HG03575 (cell line): ENCODE measurements at regions not wholly inside any gene's neighbourhood (a gene's known extent, or its start where the extent isn't known, plus 50 kb on each side); places are given as distances from the start of the nearest gene placed in this dataset.

Experiments used
- ATAC-seq: cut with Tn5 transposase; IDR thresholded peaks from one replicate; pipeline ENCODE4 v1.9.1; 2021; ENCODE audit not compliant: unreplicated experiment, insufficient number of reproducible peaks, low FRiP score; ENCODE audit errors: extremely low read depth

GRCh38 chr10:33126742-33127141, 168.7 kb upstream of the ITGB1 start:
- no peak for ATAC-seq

- ATAC-seq: no peak
Observed at GRCh38 chr10:33125522-33126517, 167.8 kb upstream of the ITGB1 start.

GRCh38 chr10:33125111-33125510, 167.1 kb upstream of the ITGB1 start:
- ATAC-seq: no peak

GRCh38 chr10:33123680-33124079, 165.7 kb upstream of the ITGB1 start:
- ATAC-seq: no peak

GRCh38 chr10:33122014-33122809, 164.2 kb upstream of the ITGB1 start:
- no peak for ATAC-seq

- ATAC-seq: peak; percentile 63
Observed at GRCh38 chr10:33120700-33121099, 162.7 kb upstream of the ITGB1 start.

GRCh38 chr10:33120275-33120674, 162.2 kb upstream of the ITGB1 start:
- no peak for ATAC-seq

GRCh38 chr10:33117816-33118215, 159.8 kb upstream of the ITGB1 start:
- ATAC-seq: no peak

GRCh38 chr10:33117230-33117629, 159.2 kb upstream of the ITGB1 start:
- no peak for ATAC-seq

- no peak for ATAC-seq
Observed at GRCh38 chr10:33115738-33116719, 158.0 kb upstream of the ITGB1 start.

GRCh38 chr10:33114451-33114952, 156.5 kb upstream of the ITGB1 start:
- no peak for ATAC-seq

GRCh38 chr10:33113466-33113865, 155.4 kb upstream of the ITGB1 start:
- no peak for ATAC-seq

GRCh38 chr10:33112831-33113455, 154.9 kb upstream of the ITGB1 start:
- ATAC-seq: no peak

GRCh38 chr10:33111488-33112051, 153.5 kb upstream of the ITGB1 start:
- no peak for ATAC-seq

GRCh38 chr10:33109788-33110469, 151.9 kb upstream of the ITGB1 start:
- no peak for ATAC-seq

GRCh38 chr10:33109384-33109783, 151.4 kb upstream of the ITGB1 start:
- ATAC-seq: no peak

GRCh38 chr10:33107953-33108352, 149.9 kb upstream of the ITGB1 start:
- ATAC-seq: no peak
